NB4 (cell line): ENCODE measurements at regions not wholly inside any gene's neighbourhood (a gene's known extent, or its start where the extent isn't known, plus 50 kb on each side); places are given as distances from the start of the nearest gene placed in this dataset.

ENCODE experiments used
- TF ChIP-seq, protein P1 (sequence below): IDR thresholded peaks from one replicate; pipeline ENCODE4 v1.5.1; 2012; ENCODE audit warnings: low read depth, low read length
- TF ChIP-seq, protein P2 (sequence below): IDR thresholded peaks from 2 replicates; pipeline ENCODE4 v1.6.1; 2011; ENCODE audit warnings: low read depth, low read length

DNA sequence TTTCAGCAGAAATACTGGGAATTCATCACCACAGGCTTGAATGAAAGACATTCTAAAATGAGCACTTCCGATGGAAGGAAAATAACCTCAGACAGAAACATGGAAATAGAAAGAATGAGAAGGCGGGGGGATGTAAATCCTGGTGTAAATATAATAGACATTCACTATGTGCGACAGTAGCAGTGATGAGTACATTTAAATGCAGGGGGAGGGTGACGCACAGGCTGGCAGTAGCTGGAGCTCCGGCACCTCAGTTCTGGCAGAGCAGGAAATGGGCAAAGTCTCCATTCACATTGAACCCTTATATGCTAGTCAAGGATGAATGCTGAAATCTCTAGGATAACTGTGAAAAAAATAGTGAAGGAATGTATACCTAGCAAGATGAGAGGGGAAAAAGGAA lies 172.7 kb upstream of the C14orf180 start:
- TF ChIP-seq, protein P1, sequence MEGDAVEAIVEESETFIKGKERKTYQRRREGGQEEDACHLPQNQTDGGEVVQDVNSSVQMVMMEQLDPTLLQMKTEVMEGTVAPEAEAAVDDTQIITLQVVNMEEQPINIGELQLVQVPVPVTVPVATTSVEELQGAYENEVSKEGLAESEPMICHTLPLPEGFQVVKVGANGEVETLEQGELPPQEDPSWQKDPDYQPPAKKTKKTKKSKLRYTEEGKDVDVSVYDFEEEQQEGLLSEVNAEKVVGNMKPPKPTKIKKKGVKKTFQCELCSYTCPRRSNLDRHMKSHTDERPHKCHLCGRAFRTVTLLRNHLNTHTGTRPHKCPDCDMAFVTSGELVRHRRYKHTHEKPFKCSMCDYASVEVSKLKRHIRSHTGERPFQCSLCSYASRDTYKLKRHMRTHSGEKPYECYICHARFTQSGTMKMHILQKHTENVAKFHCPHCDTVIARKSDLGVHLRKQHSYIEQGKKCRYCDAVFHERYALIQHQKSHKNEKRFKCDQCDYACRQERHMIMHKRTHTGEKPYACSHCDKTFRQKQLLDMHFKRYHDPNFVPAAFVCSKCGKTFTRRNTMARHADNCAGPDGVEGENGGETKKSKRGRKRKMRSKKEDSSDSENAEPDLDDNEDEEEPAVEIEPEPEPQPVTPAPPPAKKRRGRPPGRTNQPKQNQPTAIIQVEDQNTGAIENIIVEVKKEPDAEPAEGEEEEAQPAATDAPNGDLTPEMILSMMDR: no peak
- TF ChIP-seq, protein P2, sequence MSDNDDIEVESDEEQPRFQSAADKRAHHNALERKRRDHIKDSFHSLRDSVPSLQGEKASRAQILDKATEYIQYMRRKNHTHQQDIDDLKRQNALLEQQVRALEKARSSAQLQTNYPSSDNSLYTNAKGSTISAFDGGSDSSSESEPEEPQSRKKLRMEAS: no peak
